Activated CD4-positive, alpha-beta T cell treated with anti-CD3 and anti-CD28 coated beads, Interleukin-2, amount 10 ng/mL, durations not matched to agents 7 days and 5 days (primary cell): ENCODE measurements at regions not wholly inside any gene's neighbourhood (a gene's known extent, or its start where the extent isn't known, plus 50 kb on each side); places are given as distances from the start of the nearest gene placed in this dataset.
A peak's percentile ranks its signal among the peaks of the same experiment; 100 is the strongest.
"Not testable (repeated sequence)": the region's sequence is repeated elsewhere in the genome, so short reads cannot be mapped to it uniquely, and the experiment has no call there.

ENCODE experiments used
- CTCF ChIA-PET: fragments of 350-600 bp; sonication (Branson Sonifier 250); formaldehyde crosslinking; loops from one replicate; lab custom pipeline; 2021; ENCODE audit warnings: antibody characterized with exemption; lab: Charles Lee
- POLR2A ChIA-PET: fragments of 350-600 bp; sonication (Branson Sonifier 250); formaldehyde crosslinking; loops from one replicate; lab custom pipeline; 2021; ENCODE audit warnings: antibody characterized with exemption; lab: Charles Lee
- DNase-seq: peaks from one replicate; pipeline ENCODE4 v3.0.0-alpha.2; 2020
- H3K27ac Mint-ChIP-seq: one replicate; pipeline ENCODE4 v1.8.0; 2021; ENCODE audit warnings: mild to moderate bottlenecking, moderate library complexity, mixed read lengths
- H3K27me3 Mint-ChIP-seq: one replicate; pipeline ENCODE4 v1.8.0; 2021; ENCODE audit warnings: mixed read lengths
- H3K36me3 Mint-ChIP-seq: one replicate; pipeline ENCODE4 v1.8.0; 2021; ENCODE audit warnings: low read depth, mixed read lengths
- H3K4me1 Mint-ChIP-seq: one replicate; pipeline ENCODE4 v1.8.0; 2021; ENCODE audit warnings: mixed read lengths
- H3K4me3 Mint-ChIP-seq: one replicate; pipeline ENCODE4 v1.8.0; 2021; ENCODE audit warnings: mild to moderate bottlenecking, moderate library complexity, mixed read lengths
- H3K9me3 Mint-ChIP-seq: one replicate; pipeline ENCODE4 v1.8.0; 2021; ENCODE audit warnings: mixed read lengths

- H3K4me1 Mint-ChIP-seq, DNase-seq, CTCF ChIA-PET, POLR2A ChIA-PET, H3K9me3 Mint-ChIP-seq, H3K4me3 Mint-ChIP-seq, H3K36me3 Mint-ChIP-seq, H3K27ac Mint-ChIP-seq, H3K27me3 Mint-ChIP-seq: not testable (repeated sequence)
Observed at GRCh38 chr20:26373066-26373465, 676.4 kb upstream of the ZNF337 start.

- H3K4me3 Mint-ChIP-seq: no peak overlapping the region
- peaks cover 29% of the 10 kb centered on the region for H3K9me3 Mint-ChIP-seq
- H3K27me3 Mint-ChIP-seq: no peaks in the 10 kb centered on the region
- ChIA-PET POLR2A (no interaction called here), CTCF (no interaction called here)
- H3K4me1 Mint-ChIP-seq: no peaks in the 10 kb centered on the region
- no peak overlapping the region for H3K27ac Mint-ChIP-seq
- H3K36me3 Mint-ChIP-seq: peaks cover 6% of the 10 kb centered on the region
- no peak for DNase-seq
Observed at GRCh38 chr20:26354511-26354910, 657.9 kb upstream of the ZNF337 start.

GRCh38 chr20:26347396-26347795 lies 650.7 kb upstream of the ZNF337 start:
- Mint-ChIP-seq H3K4me1 (no peaks in the 10 kb centered on the region), H3K4me3 (no peak overlapping the region), H3K27me3 (no peaks in the 10 kb centered on the region), H3K36me3 (peaks cover 19% of the 10 kb centered on the region), H3K9me3 (peaks cover 46% of the 10 kb centered on the region), H3K27ac (no peak overlapping the region)
- no peak for DNase-seq
- ChIA-PET CTCF (no interaction called here), POLR2A (no interaction called here)

- H3K27ac Mint-ChIP-seq: peak overlapping the region; percentile 63
- peaks cover 17% of the 10 kb centered on the region for H3K4me1 Mint-ChIP-seq
- POLR2A ChIA-PET, H3K4me3 Mint-ChIP-seq, DNase-seq, CTCF ChIA-PET, H3K27me3 Mint-ChIP-seq: not testable (repeated sequence)
- H3K36me3 Mint-ChIP-seq: peaks cover 37% of the 10 kb centered on the region
- peaks cover 47% of the 10 kb centered on the region for H3K9me3 Mint-ChIP-seq
Observed at GRCh38 chr20:26340460-26341065, 643.9 kb upstream of the ZNF337 start.

GRCh38 chr20:26324177-26324576 lies 627.5 kb upstream of the ZNF337 start:
- Mint-ChIP-seq H3K4me3 (no peak overlapping the region), H3K27me3 (no peaks in the 10 kb centered on the region), H3K36me3 (peaks cover 32% of the 10 kb centered on the region), H3K9me3 (peaks cover 43% of the 10 kb centered on the region), H3K4me1 (peaks cover 13% of the 10 kb centered on the region), H3K27ac (no peak overlapping the region)
- ChIA-PET CTCF (no interaction called here), POLR2A (no interaction called here)
- no peak for DNase-seq

- DNase-seq: no peak
- Mint-ChIP-seq H3K4me3 (no peak overlapping the region), H3K9me3 (peaks cover 36% of the 10 kb centered on the region), H3K36me3 (peaks cover 43% of the 10 kb centered on the region), H3K4me1 (peaks cover 36% of the 10 kb centered on the region), H3K27ac (no peak overlapping the region), H3K27me3 (no peaks in the 10 kb centered on the region)
- ChIA-PET POLR2A (no interaction called here), CTCF (no interaction called here)
Observed at GRCh38 chr20:26315054-26315453, 618.4 kb upstream of the ZNF337 start.

- Mint-ChIP-seq H3K27ac (peak overlapping the region; percentile 73), H3K9me3 (peaks cover 51% of the 10 kb centered on the region), H3K36me3 (peaks cover 71% of the 10 kb centered on the region), H3K4me1 (peaks cover 55% of the 10 kb centered on the region)
- H3K4me3 Mint-ChIP-seq, H3K27me3 Mint-ChIP-seq, CTCF ChIA-PET, DNase-seq, POLR2A ChIA-PET: not testable (repeated sequence)
Observed at GRCh38 chr20:26309720-26310119, 613.1 kb upstream of the ZNF337 start.

- no peak for DNase-seq
- Mint-ChIP-seq H3K27me3 (no peaks in the 10 kb centered on the region), H3K4me3 (peak overlapping the region; percentile 7), H3K36me3 (peaks cover 68% of the 10 kb centered on the region), H3K4me1 (peaks cover 52% of the 10 kb centered on the region), H3K9me3 (peaks cover 51% of the 10 kb centered on the region), H3K27ac (peak overlapping the region; percentile 73)
- CTCF ChIA-PET: no interaction called here
- POLR2A ChIA-PET: no interaction called here
Observed at GRCh38 chr20:26308961-26309360, 612.3 kb upstream of the ZNF337 start.

GRCh38 chr20:26295006-26295405 lies 598.4 kb upstream of the ZNF337 start:
- POLR2A ChIA-PET: no interaction called here
- Mint-ChIP-seq H3K27ac (no peak overlapping the region), H3K4me3 (no peak overlapping the region)

GRCh38 chr20:26288379-26289061 lies 591.9 kb upstream of the ZNF337 start:
- DNase-seq, CTCF ChIA-PET, H3K27me3 Mint-ChIP-seq, POLR2A ChIA-PET, H3K4me3 Mint-ChIP-seq: not testable (repeated sequence)
- H3K27ac Mint-ChIP-seq: peak overlapping the region; percentile 66
- peaks cover 49% of the 10 kb centered on the region for H3K4me1 Mint-ChIP-seq
- H3K9me3 Mint-ChIP-seq: peaks cover 32% of the 10 kb centered on the region
- H3K36me3 Mint-ChIP-seq: peaks cover 58% of the 10 kb centered on the region

More at GRCh38 chr20:26295006-26295405, 598.4 kb upstream of the ZNF337 start:
- H3K9me3 Mint-ChIP-seq: peaks cover 24% of the 10 kb centered on the region
- no peak for DNase-seq
- H3K36me3 Mint-ChIP-seq: peaks cover 44% of the 10 kb centered on the region
- no peaks in the 10 kb centered on the region for H3K27me3 Mint-ChIP-seq
- peaks cover 15% of the 10 kb centered on the region for H3K4me1 Mint-ChIP-seq
- CTCF ChIA-PET: no interaction called here

- Mint-ChIP-seq H3K4me3 (no peak overlapping the region), H3K4me1 (peaks cover 42% of the 10 kb centered on the region), H3K9me3 (peaks cover 52% of the 10 kb centered on the region), H3K27me3 (no peaks in the 10 kb centered on the region), H3K27ac (peak overlapping the region; percentile 23), H3K36me3 (peaks cover 50% of the 10 kb centered on the region)
- DNase-seq: no peak
- POLR2A ChIA-PET: no interaction called here
- CTCF ChIA-PET: no interaction called here
Observed at GRCh38 chr20:26279238-26279637, 582.6 kb upstream of the ZNF337 start.

- peaks cover 35% of the 10 kb centered on the region for H3K36me3 Mint-ChIP-seq
- H3K9me3 Mint-ChIP-seq: peaks cover 41% of the 10 kb centered on the region
- H3K27ac Mint-ChIP-seq: no peak overlapping the region
- no peaks in the 10 kb centered on the region for H3K27me3 Mint-ChIP-seq
- no peak for DNase-seq
- H3K4me1 Mint-ChIP-seq: peaks cover 28% of the 10 kb centered on the region
- H3K4me3 Mint-ChIP-seq: no peak overlapping the region
- POLR2A ChIA-PET: no interaction called here
- CTCF ChIA-PET: no interaction called here
Observed at GRCh38 chr20:26277339-26277738, 580.7 kb upstream of the ZNF337 start.

- Mint-ChIP-seq H3K27me3 (no peaks in the 10 kb centered on the region), H3K36me3 (peaks cover 32% of the 10 kb centered on the region), H3K4me3 (no peak overlapping the region), H3K4me1 (peaks cover 23% of the 10 kb centered on the region), H3K9me3 (peaks cover 38% of the 10 kb centered on the region), H3K27ac (no peak overlapping the region)
- ChIA-PET POLR2A (no interaction called here), CTCF (no interaction called here)
- DNase-seq: no peak
Observed at GRCh38 chr20:26276554-26277210, 580.0 kb upstream of the ZNF337 start.
